ENCODE measurements at regions not wholly inside any gene's neighbourhood (a gene's known extent, or its start where the extent isn't known, plus 50 kb on each side); places are given as distances from the start of the nearest gene placed in this dataset.

GRCh38 chr4:62797221-62797620, 1597.1 kb downstream of the ADGRL3 start:
- DNase-seq (ENCODE audit: low read depth, low spot score), result no peak
- intact Hi-C loops (cut with micrococcal nuclease; ENCODE audit: unreplicated experiment), result no loop called here
- FAIRE-seq, result no peak
- Histone ChIP-seq H3K4me2 (ENCODE audit: control insufficient read depth, insufficient read depth) (no peak overlapping the region), H3K79me2 (ENCODE audit: control insufficient read depth, insufficient read depth, low read length) (no peaks in the 10 kb centered on the region), H3K27me3 (replicated peaks in 1 of 2; ENCODE audit: control insufficient read depth in 2 of 2, insufficient read depth in 2 of 2, low read length in 1 of 2) (no peaks in the 10 kb centered on the region), H3K4me1 (ENCODE audit: control insufficient read depth, insufficient read depth, low read length) (no peaks in the 10 kb centered on the region), H3K27ac (ENCODE audit: control insufficient read depth, insufficient read depth) (no peak overlapping the region), H3K4me3 (no peak overlapping the region), H3K9ac (ENCODE audit: control insufficient read depth, insufficient read depth, low read length) (no peak overlapping the region), H4K20me1 (ENCODE audit: control insufficient read depth, insufficient read depth) (no peaks in the 10 kb centered on the region), H3K9me3 (replicated peaks; ENCODE audit: control insufficient read depth, insufficient read depth, low read length) (no peaks in the 10 kb centered on the region), H2AFZ (ENCODE audit: control insufficient read depth, low read depth, low read length) (no peak overlapping the region), H3K36me3 (ENCODE audit: control insufficient read depth in 2 of 2, insufficient read depth in 2 of 2, low read length in 1 of 2) (no peaks in the 10 kb centered on the region)
- CTCF ChIA-PET, result interaction anchor here (0.8 kb wide), 1 partner anchor 14 kb away, joined by 3 read pairs; no protein-coding TSS in a partner anchor
- in situ Hi-C loops (cut with MboI), result no loop called here
- SMC1A ChIA-PET (ENCODE audit: uncharacterized antibody, unreplicated experiment), result interaction anchor here (1.7 kb wide), 1 partner anchor 11 kb away, joined by 4 read pairs; no protein-coding TSS in a partner anchor
- BruUV-seq (replicated peaks), result no TSS peak
- TF ChIP-seq JUNB (IDR thresholded peaks at IDR 0.05) (no peak), RAD21 (IDR thresholded peaks at IDR 0.05; ENCODE audit: insufficient read depth, low read depth, low read length) (no peak), BMI1 (IDR thresholded peaks at IDR 0.05; ENCODE audit: borderline replicate concordance) (no peak), CEBPB (IDR thresholded peaks at IDR 0.05; ENCODE audit: borderline replicate concordance in 1 of 2, low read depth in 2 of 2, low read length in 2 of 2) (no peak), HSF1 (IDR thresholded peaks at IDR 0.05; ENCODE audit: low read depth, low read length) (no peak), NBN (IDR thresholded peaks at IDR 0.05) (no peak), ETV6 (conservative IDR thresholded peaks at IDR 0.05 in 1 of 2, IDR thresholded peaks at IDR 0.05 in 1 of 2; ENCODE audit: borderline replicate concordance in 1 of 2, low read depth in 1 of 2) (no peak), STAT3 (IDR thresholded peaks at IDR 0.05; ENCODE audit: low read depth, low read length) (no peak), MYB (IDR thresholded peaks at IDR 0.05; ENCODE audit: borderline replicate concordance, low read depth, low read length) (no peak), TAF1 (IDR thresholded peaks at IDR 0.05; ENCODE audit: borderline replicate concordance, low read depth, low read length) (no peak), ZNF274 (IDR thresholded peaks at IDR 0.05; ENCODE audit: insufficient read depth, insufficient read length) (no peak), CEBPZ (IDR thresholded peaks at IDR 0.05; ENCODE audit: low read depth, low read length) (no peak), IRF4 (IDR thresholded peaks at IDR 0.05; ENCODE audit: low read depth, low read length) (no peak), E4F1 (IDR thresholded peaks at IDR 0.05; ENCODE audit: borderline replicate concordance, partially characterized antibody) (no peak), RB1 (IDR thresholded peaks at IDR 0.05; ENCODE audit: borderline replicate concordance) (no peak), YBX1 (IDR thresholded peaks at IDR 0.05) (no peak)
- RAD21 ChIA-PET (ENCODE audit: unreplicated experiment), result no interaction called here
- WGBS (ENCODE audit: insufficient coverage, insufficient replicate concordance, low lambda C conversion rate, missing lambda C conversion rate), result 0% methylated on average over 1 of the region's 1 CpG
- no peak for ATAC-seq
- POLR2A ChIA-PET, result no interaction called here

Measured in GM12878 (cell line).